ENCODE measurements at regions not wholly inside any gene's neighbourhood (a gene's known extent, or its start where the extent isn't known, plus 50 kb on each side); places are given as distances from the start of the nearest gene placed in this dataset.

GRCh38 chr2:150413910-150414309, 73.6 kb downstream of the RND3 start:
- no peak for FAIRE-seq
- no peaks in the 10 kb centered on the region for H3K27me3 ChIP-seq (ENCODE audit: control insufficient read depth in 2 of 2, insufficient read depth in 2 of 2, low read length in 2 of 2)
- no peaks in the 10 kb centered on the region for H3K79me2 ChIP-seq (ENCODE audit: control insufficient read depth, insufficient read depth, low read length)
- no peak for DNase-seq (ENCODE audit: low read depth, low spot score)
- no peak overlapping the region for H3K9ac ChIP-seq (replicated peaks; ENCODE audit: extremely low read depth, insufficient read depth, low read length)
- no peaks in the 10 kb centered on the region for H3K36me3 ChIP-seq (ENCODE audit: control insufficient read depth in 2 of 2, extremely low read depth in 1 of 2, insufficient read depth in 2 of 2, low read length in 2 of 2)
- no peaks in the 10 kb centered on the region for H3K9me1 ChIP-seq (replicated peaks; ENCODE audit: control insufficient read depth, extremely low read depth, insufficient read depth, low read length)
- POLR2A ChIA-PET = no interaction called here
- dilution Hi-C loops (cut with MboI; ENCODE audit: extremely low pct_ligation_motif_present, low sequenced_read_pairs) (no loop called here), intact Hi-C loops (cut with micrococcal nuclease) (loop anchor here (5.0 kb wide), 1 partner anchor 332 kb away; no protein-coding TSS in a partner anchor)
- no peak overlapping the region for H3K27ac ChIP-seq (ENCODE audit: insufficient read depth, low read depth, low read length)
- no peak overlapping the region for H2AFZ ChIP-seq (ENCODE audit: low read depth, low read length)
- no peak for TF ChIP-seq MYC (IDR thresholded peaks at IDR 0.05; ENCODE audit: low read depth, low read length)
- TF ChIP-seq POLR2A (IDR thresholded peaks at IDR 0.05; ENCODE audit: low read depth, low read length) = no peak
- TF ChIP-seq MAX (IDR thresholded peaks at IDR 0.05; ENCODE audit: insufficient read depth, insufficient read length) = no peak
- TF ChIP-seq GATA2 (IDR thresholded peaks at IDR 0.05; ENCODE audit: insufficient read depth, insufficient read length, low read depth, low read length) = no peak
- TF ChIP-seq EZH2 (IDR thresholded peaks at IDR 0.05; ENCODE audit: borderline replicate concordance, low read depth, low read length, severe bottlenecking) = no peak
- no peak for TF ChIP-seq FOS (IDR thresholded peaks at IDR 0.05; ENCODE audit: borderline replicate concordance, insufficient read depth, low read length)
- no peak for TF ChIP-seq JUN (IDR thresholded peaks at IDR 0.05; ENCODE audit: borderline replicate concordance, insufficient read depth, insufficient read length, low read depth)
- TF ChIP-seq CTCF (IDR thresholded peaks at IDR 0.05; ENCODE audit: extremely low read depth in 1 of 2, insufficient read depth in 1 of 2, low read depth in 1 of 2, low read length in 2 of 2) = no peak
- no peak overlapping the region for H3K4me2 ChIP-seq (ENCODE audit: insufficient read depth, low read length)
- CTCF ChIA-PET = interaction anchor here (1.0 kb wide), 1 partner anchor 14 kb away, joined by 3 read pairs; no protein-coding TSS in a partner anchor
- peaks cover 31% of the 10 kb centered on the region for H3K4me1 ChIP-seq (ENCODE audit: control insufficient read depth, extremely low read depth, insufficient read depth, low read length)
- H4K20me1 ChIP-seq (replicated peaks; ENCODE audit: control insufficient read depth, extremely low read depth, insufficient read depth, low read length) = no peaks in the 10 kb centered on the region
- no peaks in the 10 kb centered on the region for H3K9me3 ChIP-seq (replicated peaks; ENCODE audit: control insufficient read depth, insufficient read depth, low read length)
- no peak overlapping the region for H3K4me3 ChIP-seq (replicated peaks in 1 of 3; ENCODE audit: insufficient read depth in 1 of 3, low read depth in 1 of 3, low read length in 3 of 3)
- BruUV-seq (replicated peaks) = no TSS peak
